ENCODE measurements at regions not wholly inside any gene's neighbourhood (a gene's known extent, or its start where the extent isn't known, plus 50 kb on each side); places are given as distances from the start of the nearest gene placed in this dataset.

DNA sequence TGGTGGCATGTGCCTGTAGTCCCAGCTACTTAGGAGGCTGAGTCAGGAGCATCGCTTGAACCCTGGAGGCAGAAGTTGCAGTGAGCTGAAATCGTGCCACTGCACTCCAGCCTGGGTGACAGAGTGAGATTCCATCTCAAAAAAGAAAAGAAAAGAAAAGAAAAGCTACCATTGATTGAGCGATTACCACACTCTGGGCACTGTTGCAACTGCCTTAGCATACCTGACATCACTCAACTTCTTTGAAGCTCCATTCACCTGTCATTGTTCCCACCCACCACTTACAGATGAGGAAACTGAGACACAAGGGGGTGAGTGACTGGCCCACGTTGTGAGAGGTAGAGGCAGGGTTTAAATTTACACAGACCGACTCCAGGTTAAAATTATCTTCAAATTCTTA, 442.1 kb upstream of the SULF2 start:
- intact Hi-C loops (cut with DNase I): no loop called here
- 50 to 61% methylated on average over 5 of the region's 5 CpGs for WGBS, 2 donors
- H3K36me3 ChIP-seq (replicated peaks in 1 of 2; ENCODE audit: insufficient read depth in 1 of 2, low read depth in 2 of 2): no peaks in the 10 kb centered on the region
- TF ChIP-seq, protein P1, sequence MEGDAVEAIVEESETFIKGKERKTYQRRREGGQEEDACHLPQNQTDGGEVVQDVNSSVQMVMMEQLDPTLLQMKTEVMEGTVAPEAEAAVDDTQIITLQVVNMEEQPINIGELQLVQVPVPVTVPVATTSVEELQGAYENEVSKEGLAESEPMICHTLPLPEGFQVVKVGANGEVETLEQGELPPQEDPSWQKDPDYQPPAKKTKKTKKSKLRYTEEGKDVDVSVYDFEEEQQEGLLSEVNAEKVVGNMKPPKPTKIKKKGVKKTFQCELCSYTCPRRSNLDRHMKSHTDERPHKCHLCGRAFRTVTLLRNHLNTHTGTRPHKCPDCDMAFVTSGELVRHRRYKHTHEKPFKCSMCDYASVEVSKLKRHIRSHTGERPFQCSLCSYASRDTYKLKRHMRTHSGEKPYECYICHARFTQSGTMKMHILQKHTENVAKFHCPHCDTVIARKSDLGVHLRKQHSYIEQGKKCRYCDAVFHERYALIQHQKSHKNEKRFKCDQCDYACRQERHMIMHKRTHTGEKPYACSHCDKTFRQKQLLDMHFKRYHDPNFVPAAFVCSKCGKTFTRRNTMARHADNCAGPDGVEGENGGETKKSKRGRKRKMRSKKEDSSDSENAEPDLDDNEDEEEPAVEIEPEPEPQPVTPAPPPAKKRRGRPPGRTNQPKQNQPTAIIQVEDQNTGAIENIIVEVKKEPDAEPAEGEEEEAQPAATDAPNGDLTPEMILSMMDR (IDR thresholded peaks at IDR 0.05): no peak
- no peak for TF ChIP-seq POLR2A (IDR thresholded peaks at IDR 0.05)
- H3K4me1 ChIP-seq: no peaks in the 10 kb centered on the region
- ATAC-seq (no peak), DNase-seq (no peak)
- no peaks in the 10 kb centered on the region for H3K27me3 ChIP-seq
- H3K4me3 ChIP-seq: no peak overlapping the region
- H3K27ac ChIP-seq: no peak overlapping the region
- no peaks in the 10 kb centered on the region for H3K9me3 ChIP-seq

DNA sequence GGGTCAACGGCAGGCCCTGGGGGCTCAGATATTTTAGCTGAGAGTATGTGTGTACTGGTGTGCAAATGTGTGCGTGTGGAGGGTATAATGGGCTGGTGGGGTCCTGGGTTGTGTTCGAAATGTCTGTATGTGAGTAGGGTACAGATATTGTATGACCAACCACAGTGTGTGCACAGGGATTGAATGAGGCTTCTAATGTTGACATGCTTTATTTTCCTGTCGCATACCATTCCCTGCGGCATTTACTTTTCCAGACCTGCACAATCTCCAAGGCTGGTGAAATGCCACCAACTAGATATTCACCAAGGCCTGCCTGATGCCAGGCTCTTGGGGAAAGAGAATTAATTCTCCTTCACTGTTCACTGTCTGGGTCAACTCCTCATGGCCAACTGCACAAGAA, 441.4 kb upstream of the SULF2 start:
- H3K4me1 ChIP-seq: no peaks in the 10 kb centered on the region
- H3K9me3 ChIP-seq: no peaks in the 10 kb centered on the region
- ATAC-seq (no peak), DNase-seq (no peak)
- TF ChIP-seq POLR2A (IDR thresholded peaks at IDR 0.05): no peak
- TF ChIP-seq, protein P1 (IDR thresholded peaks at IDR 0.05): no peak
- intact Hi-C loops (cut with DNase I): no loop called here
- no peak overlapping the region for H3K4me3 ChIP-seq
- H3K36me3 ChIP-seq (replicated peaks in 1 of 2; ENCODE audit: insufficient read depth in 1 of 2, low read depth in 2 of 2): no peaks in the 10 kb centered on the region
- H3K27ac ChIP-seq: no peak overlapping the region
- H3K27me3 ChIP-seq: no peaks in the 10 kb centered on the region
- 89 to 94% methylated on average over 5 of the region's 5 CpGs for WGBS, 2 donors

DNA sequence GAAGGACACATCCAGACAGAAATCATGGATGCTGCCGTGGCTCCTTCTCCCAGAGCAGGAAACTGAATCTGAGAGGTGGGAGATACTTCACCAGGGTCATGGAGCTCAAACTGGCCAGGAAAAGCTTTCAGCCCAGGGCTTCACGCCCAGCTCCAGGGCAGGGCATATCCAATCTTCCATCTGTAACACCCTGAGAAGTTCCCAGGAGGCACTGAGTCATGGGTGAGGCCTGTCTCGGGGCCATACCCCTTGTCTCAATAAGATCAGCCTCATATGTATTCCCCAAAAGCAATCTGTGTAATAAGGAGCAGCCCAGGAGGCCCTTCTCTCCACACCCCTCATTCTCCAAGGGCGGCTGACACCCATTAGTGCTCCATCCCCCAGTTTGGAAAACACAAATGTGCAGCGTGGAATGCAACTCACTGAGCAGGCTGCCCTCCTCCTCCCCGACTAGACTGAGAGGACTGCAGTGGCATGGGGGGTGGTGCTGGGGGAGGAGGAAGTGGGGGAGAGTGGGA, 439.3 kb upstream of the SULF2 start:
- 45 to 62% methylated on average over 6 of the region's 6 CpGs for WGBS, 2 donors
- no peaks in the 10 kb centered on the region for H3K27me3 ChIP-seq
- TF ChIP-seq POLR2A (IDR thresholded peaks at IDR 0.05): no peak
- TF ChIP-seq, protein P1 (IDR thresholded peaks at IDR 0.05): no peak
- ATAC-seq (no peak), DNase-seq (no peak)
- no peaks in the 10 kb centered on the region for H3K4me1 ChIP-seq
- H3K36me3 ChIP-seq (replicated peaks in 1 of 2; ENCODE audit: insufficient read depth in 1 of 2, low read depth in 2 of 2): no peaks in the 10 kb centered on the region
- intact Hi-C loops (cut with DNase I): no loop called here
- no peak overlapping the region for H3K4me3 ChIP-seq
- H3K9me3 ChIP-seq: no peaks in the 10 kb centered on the region
- H3K27ac ChIP-seq: no peak overlapping the region

DNA sequence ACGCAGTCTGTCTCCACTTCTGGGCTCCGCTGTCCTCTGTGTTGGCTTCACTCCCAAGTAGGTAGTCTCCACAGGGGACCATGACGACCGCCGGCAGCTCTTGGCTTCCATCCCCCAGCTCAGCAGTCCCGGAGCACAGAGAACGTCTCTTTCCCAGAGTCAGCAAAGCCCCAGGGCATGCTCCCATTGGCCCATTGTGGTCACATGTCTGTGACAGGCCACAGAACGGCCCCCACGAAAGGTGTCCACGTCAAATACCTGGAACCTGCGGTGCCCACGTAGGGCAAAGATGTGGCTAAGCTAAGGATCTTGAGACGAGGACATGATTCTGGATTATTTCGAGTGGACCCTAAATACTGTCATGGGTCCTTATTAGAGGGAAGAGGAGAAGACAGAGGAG, 438.4 kb upstream of the SULF2 start:
- DNase-seq (no peak), ATAC-seq (no peak)
- 81 to 86% methylated on average over 12 to 14 of the region's 14 CpGs for WGBS, 2 donors
- Histone ChIP-seq H3K9me3 (no peaks in the 10 kb centered on the region), H3K4me3 (no peak overlapping the region), H3K27ac (no peak overlapping the region), H3K4me1 (no peaks in the 10 kb centered on the region), H3K36me3 (replicated peaks in 1 of 2; ENCODE audit: insufficient read depth in 1 of 2, low read depth in 2 of 2) (no peaks in the 10 kb centered on the region), H3K27me3 (no peaks in the 10 kb centered on the region)
- intact Hi-C loops (cut with DNase I): no loop called here
- TF ChIP-seq POLR2A (IDR thresholded peaks at IDR 0.05): peak in 1 of 3 donors; percentile 5
- TF ChIP-seq, protein P1 (IDR thresholded peaks at IDR 0.05): no peak

DNA sequence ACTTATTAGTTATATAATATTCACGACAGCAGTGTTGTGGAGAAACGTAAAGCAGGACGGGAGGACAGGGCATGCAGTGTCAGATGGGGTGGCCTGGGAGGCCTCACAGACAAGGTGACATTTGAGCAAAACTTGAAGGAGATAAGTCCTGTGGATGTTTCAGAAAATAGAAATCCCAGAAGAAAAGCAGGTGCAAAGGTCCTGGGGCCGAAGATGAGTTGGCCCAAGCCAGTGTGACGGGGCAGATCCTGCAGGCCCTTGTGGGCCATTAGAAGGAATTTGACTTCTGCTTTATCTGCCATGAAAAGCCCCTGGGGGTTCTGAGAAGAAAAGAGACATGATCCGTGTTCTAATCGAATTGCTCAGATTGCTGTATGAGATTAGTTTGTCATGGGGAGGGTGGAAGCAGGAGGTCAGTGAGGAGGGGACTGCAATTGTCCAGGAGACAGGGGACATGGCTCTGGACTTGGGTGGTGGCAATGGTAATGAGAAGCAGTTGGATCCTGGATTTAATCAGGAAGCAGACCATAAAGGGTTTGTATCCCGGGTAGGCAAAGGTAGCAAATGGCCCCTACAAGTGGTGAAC, 437.4 kb upstream of the SULF2 start:
- Histone ChIP-seq H3K27me3 (no peaks in the 10 kb centered on the region), H3K4me1 (no peaks in the 10 kb centered on the region), H3K27ac (no peak overlapping the region), H3K36me3 (replicated peaks in 1 of 2; ENCODE audit: insufficient read depth in 1 of 2, low read depth in 2 of 2) (no peaks in the 10 kb centered on the region), H3K9me3 (no peaks in the 10 kb centered on the region), H3K4me3 (no peak overlapping the region)
- DNase-seq (no peak), ATAC-seq (no peak)
- intact Hi-C loops (cut with DNase I): no loop called here
- 84 to 86% methylated on average over 8 of the region's 8 CpGs for WGBS, 2 donors
- TF ChIP-seq POLR2A (IDR thresholded peaks at IDR 0.05): no peak
- TF ChIP-seq, protein P1 (IDR thresholded peaks at IDR 0.05): no peak

Data from body of pancreas (tissue), 4 donors.